ENCODE measurements at regions not wholly inside any gene's neighbourhood (a gene's known extent, or its start where the extent isn't known, plus 50 kb on each side); places are given as distances from the start of the nearest gene placed in this dataset.

DNA sequence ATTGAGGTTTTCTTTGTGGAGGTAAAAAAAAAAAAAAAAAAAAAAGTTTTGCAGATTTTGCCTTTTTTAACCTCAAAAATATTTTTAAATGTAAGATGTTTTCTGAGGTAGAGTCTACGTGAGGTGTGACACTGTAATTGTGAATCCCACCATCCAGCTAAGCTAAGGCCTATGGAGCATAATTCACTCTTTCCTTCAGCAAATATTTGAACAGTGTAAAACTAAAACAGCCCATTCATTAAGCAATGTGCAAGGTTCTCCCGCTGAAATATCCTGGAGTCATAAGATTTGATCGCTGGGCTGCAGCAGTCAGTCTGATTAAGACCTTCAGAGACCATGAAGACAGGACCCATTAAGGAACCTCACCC is 105.1 kb downstream of the HNRNPLL start:
- 93 to 97% methylated on average over 3 of the region's 3 CpGs for WGBS, 2 donors
- TF ChIP-seq, protein P1, sequence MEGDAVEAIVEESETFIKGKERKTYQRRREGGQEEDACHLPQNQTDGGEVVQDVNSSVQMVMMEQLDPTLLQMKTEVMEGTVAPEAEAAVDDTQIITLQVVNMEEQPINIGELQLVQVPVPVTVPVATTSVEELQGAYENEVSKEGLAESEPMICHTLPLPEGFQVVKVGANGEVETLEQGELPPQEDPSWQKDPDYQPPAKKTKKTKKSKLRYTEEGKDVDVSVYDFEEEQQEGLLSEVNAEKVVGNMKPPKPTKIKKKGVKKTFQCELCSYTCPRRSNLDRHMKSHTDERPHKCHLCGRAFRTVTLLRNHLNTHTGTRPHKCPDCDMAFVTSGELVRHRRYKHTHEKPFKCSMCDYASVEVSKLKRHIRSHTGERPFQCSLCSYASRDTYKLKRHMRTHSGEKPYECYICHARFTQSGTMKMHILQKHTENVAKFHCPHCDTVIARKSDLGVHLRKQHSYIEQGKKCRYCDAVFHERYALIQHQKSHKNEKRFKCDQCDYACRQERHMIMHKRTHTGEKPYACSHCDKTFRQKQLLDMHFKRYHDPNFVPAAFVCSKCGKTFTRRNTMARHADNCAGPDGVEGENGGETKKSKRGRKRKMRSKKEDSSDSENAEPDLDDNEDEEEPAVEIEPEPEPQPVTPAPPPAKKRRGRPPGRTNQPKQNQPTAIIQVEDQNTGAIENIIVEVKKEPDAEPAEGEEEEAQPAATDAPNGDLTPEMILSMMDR (IDR thresholded peaks at IDR 0.05): no peak
- no peak for TF ChIP-seq POLR2A (IDR thresholded peaks at IDR 0.05)
- no peak for DNase-seq
- intact Hi-C loops (cut with DNase I): no loop called here
- H3K9me3 ChIP-seq: no peaks in the 10 kb centered on the region
- peaks cover 11 to 12% of the 10 kb centered on the region in 2 donors for H3K4me1 ChIP-seq
- no peak overlapping the region for H3K4me3 ChIP-seq (replicated peaks in 1 of 3)
- H3K36me3 ChIP-seq: no peaks in the 10 kb centered on the region
- no peaks in the 10 kb centered on the region for H3K27me3 ChIP-seq
- no peak overlapping the region for H3K27ac ChIP-seq

DNA sequence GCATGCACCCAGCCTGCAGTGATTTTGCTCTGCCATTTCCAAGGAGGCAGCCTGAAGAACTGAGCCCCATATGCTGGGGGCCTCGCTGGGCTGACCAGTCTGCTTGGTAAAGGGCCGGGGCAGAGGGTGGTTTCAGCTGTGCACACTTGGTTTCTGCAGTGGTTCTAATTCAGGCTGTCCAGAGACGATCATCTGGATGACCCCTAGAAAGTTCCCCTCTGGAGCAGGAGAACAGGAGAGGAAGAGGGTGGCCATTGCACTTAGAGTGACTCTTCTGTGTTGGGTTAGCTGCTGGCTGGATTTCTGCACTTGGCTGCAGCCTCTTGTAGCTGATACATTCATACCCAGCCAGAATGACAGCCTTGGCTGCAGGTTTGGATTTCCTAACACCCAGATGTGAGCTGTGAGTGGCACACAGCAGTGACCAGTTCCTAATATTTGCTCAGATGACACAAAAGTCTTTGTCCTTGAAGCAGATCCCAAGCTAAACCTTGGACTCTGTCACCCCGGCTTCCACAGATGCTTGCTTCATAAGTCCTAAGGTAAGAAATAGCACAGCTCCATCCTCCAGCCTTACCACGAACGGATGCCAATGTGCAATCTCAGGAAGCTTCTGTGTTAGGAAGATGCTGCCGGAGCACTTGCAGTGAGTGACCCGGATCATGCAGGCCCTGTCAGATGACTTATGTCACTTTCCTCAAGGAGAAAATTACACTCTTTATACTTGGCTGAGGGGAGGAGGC is 105.6 kb downstream of the HNRNPLL start:
- Histone ChIP-seq H3K36me3 (no peaks in the 10 kb centered on the region), H3K4me3 (replicated peaks in 1 of 3) (no peak overlapping the region), H3K27me3 (no peaks in the 10 kb centered on the region), H3K9me3 (no peaks in the 10 kb centered on the region), H3K27ac (no peak overlapping the region), H3K4me1 (peaks cover 11 to 12% of the 10 kb centered on the region in 2 donors)
- 88 to 91% methylated on average over 7 to 8 of the region's 8 CpGs for WGBS, 2 donors
- TF ChIP-seq, protein P1 (IDR thresholded peaks at IDR 0.05): no peak
- TF ChIP-seq POLR2A (IDR thresholded peaks at IDR 0.05): no peak
- no peak for DNase-seq
- intact Hi-C loops (cut with DNase I): no loop called here

DNA sequence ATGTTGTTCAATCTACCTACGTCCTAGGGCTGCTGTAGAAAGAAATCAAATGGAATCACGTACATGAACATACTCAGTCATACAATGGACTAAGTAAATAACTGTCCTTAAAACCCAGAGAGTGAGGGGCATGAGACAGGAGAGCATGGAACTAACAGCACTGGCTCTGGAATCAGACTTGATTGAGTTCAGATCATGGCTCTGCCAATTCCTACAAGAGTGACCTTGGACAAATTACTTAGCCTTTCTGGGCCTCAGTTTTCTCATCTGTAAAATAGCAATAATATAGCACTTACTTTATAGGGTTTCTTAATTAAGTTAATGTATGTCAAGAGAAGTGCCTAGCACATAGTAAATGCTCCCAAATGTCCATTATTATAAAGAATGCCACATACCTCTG is 106.8 kb downstream of the HNRNPLL start:
- intact Hi-C loops (cut with DNase I): no loop called here
- peaks cover 11 to 12% of the 10 kb centered on the region in 2 donors for H3K4me1 ChIP-seq

DNA sequence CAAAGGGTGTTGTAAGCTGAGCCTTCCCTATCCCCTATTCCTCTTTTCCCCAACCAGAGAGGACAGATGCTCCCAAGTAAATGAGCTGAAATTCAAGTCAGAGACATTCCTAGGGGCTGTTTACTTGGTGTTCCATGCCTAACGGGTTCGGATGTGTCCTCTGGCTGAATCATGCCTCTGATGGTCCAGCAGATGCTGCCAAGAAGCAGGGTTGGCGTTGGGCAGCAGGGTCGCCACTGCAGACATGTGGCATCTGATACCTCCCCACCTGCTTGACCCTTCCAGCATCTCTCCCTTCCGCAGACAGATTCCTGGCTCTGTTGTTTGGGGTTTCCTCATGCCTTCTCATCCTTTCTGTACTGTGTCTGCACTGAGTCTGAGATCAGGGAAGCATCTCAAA is 108.3 kb downstream of the HNRNPLL start:
- Histone ChIP-seq H3K36me3 (no peaks in the 10 kb centered on the region), H3K4me3 (replicated peaks in 1 of 3) (no peak overlapping the region), H3K4me1 (peaks cover under 1% of the 10 kb centered on the region in 2 donors), H3K27me3 (no peaks in the 10 kb centered on the region), H3K9me3 (no peaks in the 10 kb centered on the region), H3K27ac (no peak overlapping the region)
- 60 to 84% methylated on average over 5 of the region's 5 CpGs for WGBS, 2 donors
- intact Hi-C loops (cut with DNase I): no loop called here
- no peak for DNase-seq
- TF ChIP-seq, protein P1 (IDR thresholded peaks at IDR 0.05): no peak
- no peak for TF ChIP-seq POLR2A (IDR thresholded peaks at IDR 0.05)

More for the DNA sequence above, 106.8 kb downstream of the HNRNPLL start:
- no peaks in the 10 kb centered on the region for H3K36me3 ChIP-seq
- DNase-seq: no peak
- H3K27ac ChIP-seq: no peak overlapping the region
- H3K9me3 ChIP-seq: no peaks in the 10 kb centered on the region
- TF ChIP-seq, protein P1 (IDR thresholded peaks at IDR 0.05): no peak
- no peak for TF ChIP-seq POLR2A (IDR thresholded peaks at IDR 0.05)
- no peak overlapping the region for H3K4me3 ChIP-seq (replicated peaks in 1 of 3)
- 88 to 96% methylated on average over 2 of the region's 2 CpGs for WGBS, 2 donors
- H3K27me3 ChIP-seq: no peaks in the 10 kb centered on the region

DNA sequence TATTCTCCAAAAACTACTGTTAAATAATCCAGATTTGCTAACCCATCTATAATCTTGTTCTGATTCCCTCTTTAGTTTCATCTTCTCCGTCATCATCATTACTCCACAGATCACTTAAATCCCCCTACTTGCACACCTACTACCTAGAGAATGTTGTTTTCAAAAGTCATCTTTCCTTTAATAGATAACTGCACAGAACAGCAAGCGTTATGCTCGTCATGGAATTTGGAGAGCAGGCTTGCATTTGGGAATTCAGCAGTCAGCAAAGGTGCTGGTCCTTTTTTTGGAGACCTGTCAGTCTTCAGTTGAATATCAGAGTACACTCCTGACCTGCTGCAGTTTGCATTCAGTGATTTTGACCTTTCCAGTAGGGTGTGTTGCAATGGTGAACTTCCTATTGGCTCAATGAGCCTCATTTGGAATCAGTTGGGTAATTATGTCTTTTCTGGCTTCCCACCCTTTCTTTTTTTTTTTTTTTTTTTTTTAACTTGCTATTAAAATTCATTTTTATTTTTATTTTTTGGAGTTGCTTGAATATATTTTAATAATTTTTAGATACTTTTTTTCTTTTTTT is 110.6 kb downstream of the HNRNPLL start:
- Histone ChIP-seq H3K27me3 (no peaks in the 10 kb centered on the region), H3K9me3 (no peaks in the 10 kb centered on the region), H3K36me3 (no peaks in the 10 kb centered on the region), H3K4me1 (no peaks in the 10 kb centered on the region), H3K27ac (no peak overlapping the region), H3K4me3 (replicated peaks in 1 of 3) (no peak overlapping the region)
- WGBS, 2 donors: 94 to 99% methylated on average over 3 of the region's 3 CpGs
- DNase-seq: no peak
- intact Hi-C loops (cut with DNase I): no loop called here
- no peak for TF ChIP-seq POLR2A (IDR thresholded peaks at IDR 0.05)
- TF ChIP-seq, protein P1 (IDR thresholded peaks at IDR 0.05): no peak

Data from thyroid gland (tissue), 4 donors.